SW480 (cell line): ENCODE measurements at regions not wholly inside any gene's neighbourhood (a gene's known extent, or its start where the extent isn't known, plus 50 kb on each side); places are given as distances from the start of the nearest gene placed in this dataset.

Source experiments
- DNase-seq: peaks from one replicate; pipeline ENCODE4 v3.0.0-alpha.2; 2016; ENCODE audit warnings: low spot score

DNA sequence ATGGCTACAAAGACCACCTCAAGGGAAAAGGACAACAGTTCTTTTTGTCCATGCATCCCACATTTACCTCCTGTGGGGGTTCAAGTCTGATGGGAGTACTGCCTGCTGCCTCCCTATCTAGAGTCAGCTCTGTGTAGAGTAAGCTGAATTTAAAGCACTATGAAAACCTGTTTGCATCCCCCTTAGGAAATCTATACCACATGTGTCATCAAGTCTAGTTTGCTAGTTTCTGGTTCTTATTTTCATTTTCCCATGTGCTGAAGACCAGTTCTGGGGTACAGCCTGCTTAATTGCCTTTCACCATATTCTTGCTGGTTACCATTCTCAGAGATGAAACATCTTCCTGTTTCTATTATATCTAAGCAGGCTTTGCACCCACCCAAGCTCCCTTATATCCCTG lies 470.3 kb downstream of the MBD2 start:
- no peak for DNase-seq

DNA sequence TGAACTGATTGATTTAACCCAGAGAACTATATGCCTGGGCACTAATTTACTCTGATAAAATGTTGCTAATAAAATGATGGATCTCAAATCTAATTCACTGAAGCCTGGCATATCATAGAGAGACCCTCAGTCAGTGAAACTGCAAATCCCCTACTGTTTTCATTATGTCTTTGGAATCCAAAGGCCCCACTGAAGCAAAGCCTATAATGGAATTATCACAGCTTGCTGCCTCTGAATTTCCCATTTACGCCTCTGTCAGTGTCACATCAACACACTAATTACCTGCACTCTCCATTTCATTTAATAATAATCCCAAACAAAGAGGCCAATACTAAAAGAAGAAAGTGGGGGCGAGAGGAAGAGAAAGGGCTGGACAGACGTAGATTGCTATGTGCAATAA lies 470.9 kb downstream of the MBD2 start:
- no peak for DNase-seq

DNA sequence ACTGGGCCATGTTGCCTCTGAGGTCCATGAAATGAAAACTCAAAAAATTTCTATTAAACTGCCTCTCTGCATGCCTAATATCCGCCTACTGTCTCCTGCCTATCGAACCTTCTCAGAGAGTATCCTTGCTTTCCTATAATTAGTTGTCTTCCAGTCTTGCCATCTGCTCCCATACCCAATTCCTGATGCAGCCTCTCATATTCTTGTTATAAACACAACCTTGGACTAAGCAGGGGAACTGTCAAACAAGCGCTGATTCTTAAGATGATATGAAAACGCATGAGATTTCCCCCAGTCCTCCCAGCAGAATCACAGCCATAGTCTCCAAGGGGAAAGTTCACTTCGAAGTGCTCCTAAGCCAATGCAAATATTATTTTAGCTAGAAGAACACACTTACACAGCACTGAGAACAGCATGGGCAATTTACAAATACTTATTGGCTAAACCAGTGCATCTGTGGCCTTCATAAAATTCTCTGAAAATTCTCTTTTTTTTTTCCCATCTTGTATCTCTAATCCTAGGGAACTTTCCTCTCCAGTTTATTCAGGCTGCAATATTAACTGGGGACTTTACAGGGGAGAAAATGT lies 471.6 kb downstream of the MBD2 start:
- no peak for DNase-seq

DNA sequence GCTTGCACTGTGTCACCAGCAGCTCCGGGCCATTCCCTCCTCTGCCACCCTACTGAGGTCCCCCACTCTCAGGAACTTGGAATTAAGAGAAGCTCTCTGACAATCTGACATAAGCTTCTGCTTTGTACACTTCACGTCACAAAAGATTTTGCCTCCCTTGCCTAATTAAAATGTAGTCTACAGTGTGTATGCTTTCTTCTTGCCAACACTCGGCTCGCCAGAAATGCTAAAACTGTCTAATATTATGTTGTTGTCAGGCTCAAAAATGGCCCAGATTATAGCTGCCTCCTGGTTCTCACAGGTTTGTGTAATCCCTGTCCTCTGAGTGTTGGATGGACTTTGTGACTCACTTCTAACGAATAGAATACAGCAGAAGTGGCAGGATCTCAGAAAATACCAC lies 474.7 kb downstream of the MBD2 start:
- DNase-seq, result no peak

DNA sequence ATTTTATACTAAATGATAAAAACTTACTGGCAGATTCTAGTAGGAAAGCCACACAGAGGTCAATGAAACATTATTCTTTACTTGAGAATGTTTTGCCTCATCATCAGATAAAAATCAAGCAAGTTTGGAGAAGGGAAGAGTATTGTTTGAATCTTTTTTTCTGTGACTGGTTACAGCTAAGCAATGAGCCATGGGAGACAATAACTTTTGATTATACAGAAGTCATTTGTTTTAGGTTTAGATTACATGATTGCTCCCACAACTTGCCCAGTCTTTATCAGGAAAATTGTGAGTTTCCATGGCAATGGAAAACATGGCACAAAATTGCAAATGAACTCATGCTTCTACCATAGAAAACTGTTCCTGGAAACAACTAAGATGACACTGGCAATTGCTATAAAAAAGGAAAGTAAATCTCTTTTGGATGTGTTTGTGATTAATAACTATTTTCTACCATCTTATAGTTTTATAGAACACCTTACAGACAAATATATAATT lies 476.8 kb downstream of the MBD2 start:
- no peak for DNase-seq

DNA sequence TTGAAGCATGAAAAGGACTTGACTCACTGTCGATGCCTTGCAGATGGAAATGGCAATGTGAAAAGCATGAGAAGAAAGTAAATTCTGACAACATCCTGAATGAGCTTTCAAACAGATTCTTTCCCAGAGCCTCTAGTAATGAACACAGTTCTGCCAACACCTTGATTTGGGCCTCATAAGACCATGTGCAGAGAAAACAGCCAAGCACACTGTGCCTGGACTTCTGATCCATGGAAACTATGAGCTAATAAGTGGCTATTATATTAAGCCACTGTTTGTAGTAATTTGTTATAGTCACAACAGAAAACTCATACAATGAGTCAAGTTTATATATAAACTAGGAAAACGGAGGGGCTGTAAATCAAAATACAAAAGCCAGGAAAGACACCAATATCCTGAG lies 477.3 kb downstream of the MBD2 start:
- DNase-seq, result no peak

DNA sequence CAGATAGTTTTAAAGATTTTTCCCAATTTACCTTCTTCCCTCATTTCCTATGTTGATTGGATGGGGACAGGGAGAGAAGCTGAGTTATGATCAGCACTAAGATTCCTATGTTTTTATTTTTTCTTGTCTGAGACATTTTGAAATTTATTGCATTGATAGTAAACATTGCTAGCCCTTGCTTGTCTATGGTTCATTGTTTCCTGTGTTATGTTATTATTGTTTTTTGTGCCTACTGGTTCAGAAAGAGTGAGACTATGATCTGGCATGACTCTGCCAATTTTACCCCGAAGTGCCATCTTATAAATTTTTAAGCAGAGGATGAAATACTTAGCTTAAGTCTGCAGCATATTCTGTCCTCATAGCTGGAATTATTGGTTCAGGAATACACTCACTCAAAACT lies 478.5 kb downstream of the MBD2 start:
- DNase-seq, result no peak

DNA sequence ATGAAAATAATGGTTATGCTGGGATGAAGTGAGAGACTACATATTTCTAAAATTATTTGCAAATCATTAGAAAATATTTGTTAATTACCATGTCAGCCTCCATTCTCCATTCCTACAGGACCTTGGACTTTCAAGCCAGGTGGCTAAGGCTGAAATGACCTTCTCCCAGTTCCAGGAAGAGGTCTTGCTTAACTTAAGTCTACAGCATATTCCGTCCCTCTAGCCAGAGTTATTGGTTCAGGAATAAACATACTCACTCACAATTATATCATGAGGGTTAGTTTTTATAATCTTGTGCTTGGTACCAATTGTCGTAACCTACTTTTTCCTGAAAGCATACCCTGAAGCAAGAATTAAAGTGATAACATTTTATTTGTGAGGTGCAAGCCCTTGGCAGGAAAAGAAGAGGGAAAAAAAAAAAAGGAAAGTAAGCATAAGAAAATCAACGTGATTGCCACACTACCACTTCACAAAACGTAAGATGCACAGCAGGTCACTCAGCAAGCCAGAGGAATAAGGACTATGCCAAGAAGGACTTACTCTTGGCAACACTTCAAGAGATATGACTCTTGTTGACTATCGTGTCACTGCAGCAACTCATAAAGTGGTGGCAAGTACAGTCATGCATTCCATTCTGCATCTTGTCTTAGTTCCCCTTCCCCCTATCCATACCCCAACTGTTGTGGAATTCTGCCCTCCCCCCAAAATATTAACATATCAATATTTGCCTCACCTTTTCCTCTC lies 479.1 kb downstream of the MBD2 start:
- no peak for DNase-seq

DNA sequence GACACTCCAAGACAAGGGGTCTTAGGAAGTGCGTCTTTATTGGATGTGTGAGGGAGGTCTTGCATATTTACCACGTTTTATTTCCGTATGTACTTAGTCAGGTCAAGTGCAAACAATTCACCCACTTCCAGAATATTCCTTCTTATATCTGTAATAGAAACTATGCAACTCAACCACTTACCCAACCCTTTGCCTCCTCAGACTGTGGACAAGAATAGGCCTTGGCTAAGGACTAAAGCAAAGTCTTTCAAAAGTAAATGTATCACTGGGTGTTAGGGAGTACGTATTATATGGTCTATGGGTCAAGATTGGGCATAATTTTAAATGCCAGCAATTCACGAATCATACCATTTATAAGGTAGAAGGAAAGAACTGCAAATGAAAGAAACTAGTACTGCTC lies 484.8 kb downstream of the MBD2 start:
- no peak for DNase-seq

DNA sequence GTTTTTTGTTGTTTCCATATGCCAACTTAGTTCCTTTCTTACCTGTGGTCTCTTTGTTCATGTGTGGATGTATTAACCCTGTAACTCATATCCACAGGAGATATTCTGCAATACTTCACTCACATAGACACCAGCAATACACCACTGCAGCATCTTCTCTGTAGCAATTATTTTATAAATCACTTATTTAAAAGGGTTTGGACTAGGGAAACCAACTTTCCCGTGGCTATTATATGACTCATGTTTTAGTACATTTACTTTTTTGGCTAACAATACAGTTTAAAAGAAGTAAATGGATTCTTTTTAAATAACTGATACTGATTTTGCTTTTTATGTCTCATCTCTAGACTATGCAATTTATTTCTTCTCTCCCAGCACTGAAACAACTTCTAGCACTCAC lies 488.9 kb downstream of the MBD2 start:
- no peak for DNase-seq

DNA sequence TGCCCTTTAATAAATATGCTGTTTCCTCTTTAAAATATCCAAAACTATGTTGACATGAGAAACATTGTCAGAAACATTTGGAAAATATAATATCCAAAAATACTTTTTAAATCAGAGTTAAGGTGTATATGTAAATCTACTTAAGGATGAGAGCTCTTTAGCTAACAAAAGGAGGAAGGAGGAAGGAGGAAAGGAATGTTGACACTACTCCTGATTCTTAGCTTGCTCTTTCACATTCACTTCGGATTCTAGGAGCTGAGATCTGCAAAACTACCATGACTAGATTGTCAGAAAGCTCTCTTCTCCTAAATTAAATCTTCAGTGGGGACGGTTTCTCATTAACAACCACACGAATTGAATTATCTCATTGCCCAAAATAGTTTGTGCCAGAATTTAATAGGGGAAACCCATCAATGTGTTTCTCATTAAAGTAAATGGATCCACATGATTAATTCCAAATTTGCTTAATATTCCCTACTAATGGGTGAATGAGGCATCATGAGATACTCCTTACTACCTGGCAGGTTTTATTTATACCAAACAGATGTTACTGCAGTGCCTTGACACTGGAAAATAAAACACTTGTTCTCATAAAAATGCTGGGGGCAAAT lies 509.1 kb downstream of the MBD2 start:
- no peak for DNase-seq

DNA sequence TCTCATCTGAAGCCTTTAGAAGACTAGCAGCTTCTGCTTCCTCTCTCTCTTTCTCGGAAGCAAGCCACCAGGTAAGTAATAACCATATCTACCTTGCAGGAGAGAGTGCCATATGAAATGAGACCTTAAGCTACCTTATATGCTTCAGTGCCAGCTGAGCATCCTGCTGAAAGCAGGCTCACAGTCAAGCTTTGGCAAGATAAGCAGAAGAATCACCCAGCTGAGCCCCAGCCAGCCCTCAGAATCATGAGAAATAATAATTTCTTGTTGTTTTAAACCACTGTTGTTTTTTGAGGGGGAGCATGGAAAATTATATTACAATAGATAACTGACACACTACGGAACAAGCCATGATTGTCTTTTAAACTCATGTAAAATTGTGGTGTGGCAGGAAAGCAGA lies 514.4 kb downstream of the MBD2 start:
- no peak for DNase-seq

DNA sequence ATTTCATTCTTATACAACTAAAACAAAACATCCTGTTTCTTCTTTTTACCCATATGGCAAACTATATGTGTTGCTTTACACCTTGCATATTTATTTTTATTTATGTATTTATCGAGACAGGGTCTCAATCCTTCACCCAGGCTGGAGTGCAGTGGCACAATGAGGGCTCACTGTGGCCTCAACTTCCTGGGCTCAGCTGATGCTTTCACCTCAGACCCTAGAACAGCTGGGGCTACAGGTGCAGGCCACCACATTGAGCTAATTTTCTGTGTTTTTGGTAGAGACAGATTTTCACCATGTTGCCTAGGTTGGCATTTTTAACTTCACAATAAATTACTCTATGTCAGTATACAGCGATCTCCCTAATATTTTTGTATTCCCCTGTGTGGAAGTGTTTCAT lies 522.0 kb downstream of the MBD2 start:
- no peak for DNase-seq

DNA sequence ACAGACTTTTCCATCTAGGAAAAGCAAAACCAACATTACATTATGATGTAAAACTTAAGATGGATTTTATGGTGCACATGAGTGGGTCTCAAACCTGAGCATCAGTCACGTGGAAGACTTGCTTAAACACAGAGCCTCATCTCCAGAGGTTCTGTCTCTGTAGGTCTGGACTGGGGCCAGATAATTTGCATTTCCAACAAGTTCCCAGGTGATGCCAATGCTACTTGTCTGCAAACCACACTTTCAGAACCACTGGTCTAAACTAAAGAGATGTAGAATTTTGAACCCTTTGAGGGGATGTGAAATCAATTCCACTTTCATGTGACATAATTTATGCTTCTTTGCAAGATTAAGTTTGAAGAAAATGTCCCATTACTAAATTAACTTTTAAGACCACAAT lies 522.8 kb downstream of the MBD2 start:
- no peak for DNase-seq

DNA sequence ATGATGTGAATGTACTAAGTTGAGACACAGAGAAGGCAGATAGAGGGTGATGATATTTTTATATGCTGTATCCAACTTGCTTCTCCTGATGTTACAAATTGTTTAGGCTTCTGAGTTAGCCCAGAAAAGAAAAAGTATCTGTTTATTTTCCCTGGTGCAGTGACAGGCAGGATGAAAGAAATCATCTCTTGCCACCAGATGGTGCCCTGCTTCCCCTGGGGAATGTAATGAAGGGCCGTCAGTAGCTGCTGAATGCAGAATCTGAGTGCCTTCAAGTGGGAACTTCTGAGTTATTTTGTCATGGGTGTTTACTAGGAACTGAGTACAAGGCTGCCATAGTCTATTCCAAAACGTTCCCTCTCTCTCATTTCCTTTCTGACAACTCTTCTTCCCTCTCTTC lies 525.6 kb downstream of the MBD2 start:
- peak; percentile 4 for DNase-seq

DNA sequence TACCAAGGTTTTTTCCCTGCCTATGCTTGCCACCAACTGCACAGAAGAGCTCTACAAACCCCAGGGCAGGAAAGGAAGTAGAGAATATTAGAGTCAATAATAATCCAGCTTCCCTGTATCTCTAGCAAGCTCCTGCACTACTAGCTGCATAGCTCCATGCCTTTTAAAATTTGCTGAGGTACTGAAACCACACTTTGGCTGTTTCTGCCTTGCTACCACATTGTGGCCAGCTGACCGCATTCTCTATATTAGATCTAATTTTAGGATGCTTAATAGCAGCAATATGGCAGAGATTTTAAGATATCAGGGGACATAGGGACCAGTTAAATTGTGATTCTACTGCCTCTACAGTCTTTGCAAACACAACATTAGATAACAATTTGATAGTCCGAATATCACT lies 534.6 kb downstream of the MBD2 start:
- DNase-seq, result no peak

DNA sequence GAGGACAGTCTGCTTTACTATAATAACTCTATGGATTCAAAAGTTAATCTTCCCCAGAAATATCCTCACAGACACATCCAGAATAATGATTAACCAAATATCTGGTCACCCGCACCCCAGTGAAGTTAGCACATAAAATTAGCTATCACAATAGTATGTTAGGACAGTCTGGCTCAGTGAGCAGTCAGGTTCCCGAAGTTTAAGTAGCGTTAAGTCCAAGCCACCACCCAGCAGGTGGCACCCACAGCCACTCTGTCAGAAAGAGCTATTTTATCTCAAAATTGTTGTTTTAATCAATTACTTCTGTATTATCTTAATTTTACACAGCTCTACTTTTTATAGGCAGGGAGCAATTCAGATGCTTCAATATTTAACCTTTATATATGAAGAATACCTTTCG lies 537.5 kb downstream of the MBD2 start:
- DNase-seq, result no peak

DNA sequence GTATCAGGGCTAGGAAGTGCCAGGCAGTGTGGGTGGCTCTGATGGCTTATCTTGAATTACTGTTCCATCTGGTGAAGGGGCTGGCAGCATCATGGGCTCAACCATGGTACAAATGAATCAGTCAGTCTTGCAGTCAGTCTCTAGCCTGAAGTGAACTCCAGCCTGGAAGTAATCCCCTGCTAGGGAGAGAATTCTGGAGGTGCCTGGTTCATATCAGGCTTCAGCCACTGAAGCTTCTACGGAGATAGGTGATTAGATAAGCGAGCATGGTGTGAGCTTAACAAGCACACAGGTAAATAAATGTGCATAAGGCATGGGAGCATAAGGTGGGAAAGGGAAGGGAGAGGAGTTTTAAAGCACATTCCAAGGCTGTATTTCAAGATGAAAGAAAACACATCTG lies 541.7 kb downstream of the MBD2 start:
- DNase-seq, result no peak

DNA sequence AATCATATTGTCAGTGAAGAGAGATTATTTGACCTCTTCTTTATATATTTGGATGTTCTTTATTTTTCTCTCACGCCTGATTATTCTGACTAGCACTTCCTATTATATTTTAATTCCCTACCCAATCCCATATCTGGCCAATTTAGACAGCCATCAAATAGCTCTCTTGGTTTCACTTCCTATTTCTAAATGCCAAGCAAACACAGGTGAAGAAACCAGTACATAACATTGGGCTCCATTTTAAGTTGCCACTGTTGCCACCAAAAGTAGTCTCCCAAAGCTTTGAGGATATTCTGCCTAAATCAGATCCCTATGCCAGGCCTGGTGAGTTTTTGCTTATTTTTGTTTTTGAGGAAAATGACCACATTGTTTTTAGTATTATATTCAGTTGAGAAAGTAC lies 547.0 kb downstream of the MBD2 start:
- no peak for DNase-seq

DNA sequence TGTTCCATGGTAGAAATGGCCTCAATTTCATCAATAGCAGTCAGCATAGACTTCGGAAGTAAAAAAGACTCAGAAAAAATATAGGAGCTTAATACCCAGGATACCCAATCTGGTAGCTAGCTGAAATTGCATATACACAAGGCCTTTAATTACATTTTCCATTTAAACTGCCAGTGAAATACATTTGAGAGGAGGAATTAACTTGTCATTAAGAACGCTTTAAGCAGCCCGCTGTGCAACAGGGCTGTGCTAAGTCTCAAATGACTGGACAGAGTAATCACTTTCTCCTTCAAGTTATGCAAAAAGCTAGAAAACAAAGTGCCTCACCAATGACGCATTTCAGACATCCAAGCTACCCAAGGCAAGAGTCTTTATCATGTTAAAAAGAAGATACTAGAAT lies 558.8 kb downstream of the MBD2 start:
- no peak for DNase-seq

DNA sequence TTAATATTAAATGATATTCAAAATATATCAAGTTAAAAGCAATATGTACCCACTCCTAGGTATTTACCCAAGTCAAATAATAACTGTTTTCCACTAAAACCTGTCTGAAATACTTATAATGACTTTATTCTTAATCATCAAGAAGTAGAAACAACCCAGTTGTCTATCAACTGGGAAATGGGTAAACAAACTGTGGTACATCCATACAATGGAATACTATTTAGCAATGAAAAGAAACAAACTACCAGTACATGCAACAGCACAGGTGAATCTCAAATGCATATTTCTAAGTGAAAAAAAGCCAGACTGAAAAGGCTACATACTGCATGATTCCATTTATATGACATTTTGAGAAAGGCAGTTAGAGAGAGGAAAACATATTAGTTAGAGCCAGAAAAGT lies 559.9 kb downstream of the MBD2 start:
- DNase-seq, result no peak

DNA sequence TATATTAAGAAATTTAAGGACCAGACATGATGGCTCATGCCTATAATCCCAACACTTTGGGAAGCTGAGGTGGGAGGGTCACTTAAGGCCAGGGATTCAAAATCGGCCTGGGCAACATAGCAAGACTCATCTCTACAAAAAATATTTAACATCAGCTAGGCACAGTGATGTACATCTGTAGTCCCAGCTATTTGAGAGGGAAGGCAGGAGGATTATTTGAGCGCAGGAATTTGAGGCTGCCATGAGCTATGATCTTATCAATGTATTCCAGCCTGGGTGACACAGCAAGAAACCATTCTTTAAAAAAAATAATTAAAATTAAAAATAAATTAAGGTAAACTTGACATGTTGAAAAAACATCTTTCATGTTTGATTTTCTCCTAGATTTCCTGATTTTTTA lies 564.2 kb downstream of the MBD2 start:
- no peak for DNase-seq

DNA sequence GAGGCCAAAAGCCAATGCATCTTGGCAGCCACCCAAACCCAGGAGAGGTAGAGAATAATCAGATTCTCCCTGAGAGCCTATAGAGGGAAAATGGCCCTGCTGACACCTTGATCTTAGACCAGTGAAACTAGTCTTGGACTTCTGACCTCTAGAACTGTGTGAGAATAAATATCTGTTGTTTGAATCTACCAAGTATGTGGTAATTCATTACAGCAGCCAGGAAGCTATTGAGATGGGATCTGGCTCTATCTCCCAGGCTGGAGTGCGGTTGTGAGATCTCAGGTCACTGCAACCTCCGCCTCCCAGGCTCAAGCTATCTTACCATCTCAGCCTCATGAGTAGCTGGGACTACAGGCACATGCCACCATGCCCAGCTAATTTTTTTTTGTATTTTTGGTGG lies 567.2 kb downstream of the MBD2 start:
- no peak for DNase-seq

DNA sequence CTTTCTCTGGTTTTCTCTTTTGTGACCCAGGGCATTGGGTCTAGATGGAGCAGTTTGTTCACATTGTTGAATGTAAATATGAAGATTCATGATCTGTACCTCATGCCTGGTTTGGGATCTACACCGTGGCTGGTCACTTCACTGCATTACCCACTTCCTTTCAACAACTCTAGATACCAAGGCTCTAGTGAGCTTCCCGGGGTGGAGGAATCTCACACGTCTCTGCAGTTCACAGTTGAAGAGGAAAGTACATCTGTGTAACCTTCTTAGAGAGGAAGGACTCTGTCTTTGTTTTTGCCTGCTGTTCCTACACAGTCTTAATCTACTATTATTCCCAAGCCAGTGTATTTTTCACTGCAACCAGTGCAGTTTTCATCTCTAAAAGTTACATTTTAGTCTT lies 574.8 kb downstream of the MBD2 start:
- DNase-seq, result no peak
